Stimulated activated CD4-positive, alpha-beta T cell treated with anti-CD3 and anti-CD28 coated beads, Interleukin-2, amount 100 ng/mL, for 4 hours (primary cell): ENCODE measurements at regions not wholly inside any gene's neighbourhood (a gene's known extent, or its start where the extent isn't known, plus 50 kb on each side); places are given as distances from the start of the nearest gene placed in this dataset.

Source experiments
- DNase-seq: peaks from one replicate; pipeline ENCODE4 v3.0.0-alpha.2; 2020; ENCODE audit warnings: low read depth

DNA sequence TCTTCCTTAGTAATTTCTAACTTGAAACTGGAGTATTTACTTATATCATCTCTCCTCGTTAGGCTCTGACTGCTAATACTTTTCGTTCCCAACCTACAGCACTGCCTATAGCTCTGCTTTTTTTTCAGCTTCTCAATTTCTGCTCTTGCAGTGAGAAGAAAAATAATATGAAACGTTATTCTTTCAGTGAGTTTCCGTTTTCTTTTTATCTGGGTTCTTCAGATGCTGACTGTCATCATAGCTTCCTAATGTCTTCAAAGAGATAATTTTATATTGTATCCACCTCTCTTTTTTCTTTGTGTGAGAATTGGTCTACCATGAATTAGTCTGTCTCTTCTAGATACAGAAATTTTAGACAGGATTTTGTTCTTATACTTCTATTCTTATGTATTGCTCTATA, 454.9 kb downstream of the LMO7 start:
- no peak for DNase-seq

DNA sequence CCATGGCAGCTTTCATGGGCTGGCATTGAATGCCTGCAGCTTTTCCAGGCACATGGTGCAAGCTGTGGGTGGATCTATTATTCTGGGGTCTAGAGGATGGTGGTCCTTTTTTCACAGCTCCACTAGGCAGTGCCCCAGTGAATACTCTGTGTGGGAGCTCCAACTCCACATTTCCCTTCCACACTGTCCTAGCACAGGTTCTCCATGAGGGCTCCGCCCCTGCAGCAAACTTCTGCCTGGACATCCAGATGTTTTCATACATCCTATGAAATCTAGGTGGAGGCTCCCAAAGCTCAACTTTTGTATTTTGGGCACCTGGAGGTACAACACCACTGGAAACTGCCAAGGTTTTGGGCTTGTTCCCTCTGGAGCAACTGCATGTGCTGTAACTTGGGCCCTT, 450.6 kb downstream of the LMO7 start:
- no peak for DNase-seq

DNA sequence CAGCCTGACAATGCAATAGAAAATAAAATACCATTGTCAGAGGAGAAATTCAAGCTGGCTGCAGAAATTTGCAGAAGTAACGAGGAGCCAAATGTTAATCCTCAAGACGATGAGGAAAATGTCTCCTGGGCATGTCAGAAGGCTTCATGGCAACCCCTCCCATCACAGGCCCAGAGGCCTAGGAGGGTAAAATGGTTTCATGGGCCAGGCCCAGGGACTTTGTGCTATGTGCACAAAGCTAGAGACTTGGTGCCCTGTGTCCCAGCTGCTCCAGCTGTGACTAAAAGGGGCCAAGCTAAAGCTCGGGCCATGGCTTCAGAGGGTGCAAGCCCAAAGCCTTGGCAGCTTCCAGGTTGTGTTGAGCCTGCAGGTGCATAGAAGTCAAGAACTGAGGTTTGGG, 431.7 kb downstream of the LMO7 start:
- DNase-seq = no peak

- DNase-seq = no peak
Measured at GRCh38 chr13:76053181-76053580, 417.1 kb downstream of the LMO7 start.

- no peak for DNase-seq
Measured at GRCh38 chr13:76049376-76049746, 413.2 kb downstream of the LMO7 start.

DNA sequence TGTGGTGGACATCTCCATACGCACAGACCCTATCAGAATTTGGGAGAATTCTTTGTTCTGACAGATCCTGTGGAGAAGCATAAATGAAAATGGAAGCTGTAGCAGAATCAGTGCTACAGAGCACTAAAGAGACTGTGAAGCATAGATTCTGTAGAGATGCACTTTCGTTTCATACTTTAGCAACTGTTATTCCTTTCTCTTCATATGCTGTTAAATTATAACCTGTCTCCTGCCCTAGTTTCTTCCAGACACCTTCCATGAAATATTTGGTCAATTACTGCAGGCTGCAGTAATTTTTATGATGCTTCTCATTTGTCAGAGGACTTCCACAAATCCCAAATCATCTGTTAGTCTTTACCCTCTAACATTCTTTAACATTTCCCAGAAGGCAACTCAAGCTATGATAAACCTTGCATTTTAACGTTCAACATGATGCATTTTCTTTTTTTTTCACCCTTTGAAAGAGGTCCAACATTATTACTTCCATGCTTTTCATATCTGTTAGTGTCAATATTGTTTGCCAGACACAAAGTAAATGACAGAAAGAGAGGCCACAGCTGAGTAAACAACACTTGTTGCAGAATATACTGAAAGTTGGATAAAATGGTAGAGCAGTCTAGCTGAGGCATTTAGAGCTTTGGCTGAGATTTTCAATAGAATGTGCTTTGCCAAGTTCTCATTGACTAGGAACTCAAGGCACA, 412.7 kb downstream of the LMO7 start:
- DNase-seq = no peak

- DNase-seq = no peak
Measured at GRCh38 chr13:76048131-76048530, 412.0 kb downstream of the LMO7 start.

- DNase-seq = no peak
Measured at GRCh38 chr13:76043874-76044273, 407.7 kb downstream of the LMO7 start.

- no peak for DNase-seq
Measured at GRCh38 chr13:76038920-76039716, 403.0 kb downstream of the LMO7 start.

DNA sequence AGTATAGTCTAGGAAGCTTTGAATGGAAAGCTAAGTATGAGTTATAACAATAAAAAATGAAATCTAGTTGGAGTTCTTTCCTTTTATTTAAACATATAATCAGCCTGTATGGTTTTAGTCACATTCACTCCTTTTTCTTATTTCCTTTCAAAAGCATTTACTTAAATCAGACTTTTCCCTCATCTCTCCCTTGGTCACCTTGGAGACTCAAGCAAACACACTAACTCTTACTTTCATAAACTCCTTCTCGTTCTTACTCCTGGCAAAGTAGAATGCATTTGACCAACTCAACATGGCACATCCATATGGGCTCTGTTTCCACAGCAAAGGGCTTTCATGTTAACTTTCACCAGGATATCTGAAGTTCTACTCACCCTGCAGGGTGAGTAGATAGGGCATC, 400.0 kb downstream of the LMO7 start:
- no peak for DNase-seq

DNA sequence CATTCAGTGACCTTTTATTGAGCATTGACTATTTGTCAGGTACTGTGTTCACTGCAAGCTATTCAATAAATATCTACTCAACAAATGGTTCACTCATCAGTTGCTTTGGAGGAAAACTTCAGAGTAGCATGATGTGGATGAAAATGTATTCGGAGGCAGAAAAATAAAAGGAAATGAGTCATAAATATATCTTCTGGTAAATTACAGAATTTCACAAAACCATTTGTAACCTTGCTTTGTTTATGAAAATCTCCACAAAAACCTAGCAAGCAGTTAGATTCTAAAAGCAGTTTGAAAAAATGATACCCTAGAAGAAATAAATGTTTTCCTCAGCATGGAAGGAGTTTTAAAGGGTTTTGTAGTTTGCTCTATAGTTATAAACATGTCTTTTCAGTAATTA, 399.6 kb downstream of the LMO7 start:
- no peak for DNase-seq

- no peak for DNase-seq
Measured at GRCh38 chr13:76029706-76030105, 393.6 kb downstream of the LMO7 start.

DNA sequence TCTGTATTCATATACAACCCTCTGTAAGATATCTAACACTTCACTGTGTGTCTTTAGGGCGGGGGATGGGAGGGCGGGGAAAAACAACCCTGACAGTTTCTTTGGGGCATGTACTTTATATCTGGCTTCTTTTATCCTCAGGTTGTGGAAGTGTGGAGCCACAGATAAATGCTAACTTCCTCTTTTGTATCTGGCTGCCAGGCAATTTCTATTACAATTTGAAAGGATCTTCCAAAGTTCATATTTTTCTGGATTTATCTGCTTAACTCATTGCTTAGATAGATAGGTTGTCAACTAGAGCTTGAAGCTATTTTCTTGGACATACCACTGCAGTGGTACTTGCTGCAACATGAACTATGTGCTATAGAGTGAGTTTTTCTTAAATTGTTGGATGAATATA, 393.0 kb downstream of the LMO7 start:
- no peak for DNase-seq

DNA sequence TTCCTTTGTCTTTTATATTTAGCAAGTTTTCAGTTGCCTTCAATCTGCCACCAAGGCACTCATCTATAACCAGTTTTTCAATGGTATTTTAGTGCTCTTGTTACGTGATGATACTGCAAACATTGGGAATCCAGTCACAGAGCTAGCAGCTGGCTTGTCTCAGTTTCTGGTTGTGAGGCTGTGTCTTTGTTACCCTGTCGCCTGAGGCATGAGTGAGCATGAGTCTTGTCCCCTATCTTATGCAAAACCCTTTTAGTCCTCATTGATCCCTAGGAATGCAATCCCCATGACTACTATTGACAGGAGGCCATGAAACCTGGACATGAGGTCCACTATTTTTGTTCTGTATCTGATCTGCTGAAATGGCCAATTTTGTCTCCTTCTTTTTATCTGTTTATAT, 391.0 kb downstream of the LMO7 start:
- no peak for DNase-seq

- DNase-seq = no peak
Measured at GRCh38 chr13:76025392-76025791, 389.3 kb downstream of the LMO7 start.

GRCh38 chr13:76024151-76024550, 388.0 kb downstream of the LMO7 start:
- DNase-seq = no peak

DNA sequence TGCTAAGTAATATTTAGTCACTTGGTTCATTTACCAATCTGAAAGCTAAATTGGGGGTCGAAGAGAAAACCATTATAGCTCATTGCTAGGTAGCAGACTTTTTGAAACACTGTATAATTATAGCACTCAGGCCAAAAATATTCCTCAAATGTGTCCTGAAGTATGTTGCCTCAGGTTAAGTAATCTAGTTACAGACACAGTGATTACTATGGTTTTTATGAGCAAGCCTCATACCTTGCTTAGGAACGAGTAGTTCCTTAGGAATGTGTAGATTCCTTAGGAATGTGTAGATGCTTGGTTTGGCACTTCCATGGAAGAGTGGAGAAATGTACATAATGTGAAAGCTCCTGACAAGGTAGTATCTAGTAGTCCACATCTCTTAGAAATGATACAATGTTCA, 387.5 kb downstream of the LMO7 start:
- DNase-seq = no peak

DNA sequence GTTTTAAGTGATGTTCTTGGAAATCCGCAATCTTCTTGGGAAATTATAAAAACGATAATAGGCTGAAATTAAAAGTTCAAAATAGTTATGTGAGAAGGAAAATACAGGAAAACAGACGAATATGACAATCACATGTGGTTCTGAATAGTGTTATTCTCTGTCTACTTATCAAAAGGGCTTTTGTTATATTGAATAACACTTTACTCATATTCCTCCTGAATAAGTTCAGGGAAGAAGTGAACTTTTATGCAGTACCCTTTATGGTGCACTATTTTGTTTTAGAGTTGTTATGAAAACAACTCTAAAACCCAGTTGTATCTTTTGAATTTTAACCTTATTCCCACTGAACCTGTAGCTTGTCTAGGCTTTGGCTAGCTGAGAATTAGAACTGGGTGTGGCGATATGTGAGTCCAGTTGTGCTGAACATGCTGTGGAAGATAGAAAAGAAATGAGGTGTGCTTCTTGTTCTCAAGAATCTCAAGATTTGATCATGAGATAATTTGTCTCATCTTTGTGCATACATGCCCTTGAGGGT, 384.4 kb downstream of the LMO7 start:
- no peak for DNase-seq

DNA sequence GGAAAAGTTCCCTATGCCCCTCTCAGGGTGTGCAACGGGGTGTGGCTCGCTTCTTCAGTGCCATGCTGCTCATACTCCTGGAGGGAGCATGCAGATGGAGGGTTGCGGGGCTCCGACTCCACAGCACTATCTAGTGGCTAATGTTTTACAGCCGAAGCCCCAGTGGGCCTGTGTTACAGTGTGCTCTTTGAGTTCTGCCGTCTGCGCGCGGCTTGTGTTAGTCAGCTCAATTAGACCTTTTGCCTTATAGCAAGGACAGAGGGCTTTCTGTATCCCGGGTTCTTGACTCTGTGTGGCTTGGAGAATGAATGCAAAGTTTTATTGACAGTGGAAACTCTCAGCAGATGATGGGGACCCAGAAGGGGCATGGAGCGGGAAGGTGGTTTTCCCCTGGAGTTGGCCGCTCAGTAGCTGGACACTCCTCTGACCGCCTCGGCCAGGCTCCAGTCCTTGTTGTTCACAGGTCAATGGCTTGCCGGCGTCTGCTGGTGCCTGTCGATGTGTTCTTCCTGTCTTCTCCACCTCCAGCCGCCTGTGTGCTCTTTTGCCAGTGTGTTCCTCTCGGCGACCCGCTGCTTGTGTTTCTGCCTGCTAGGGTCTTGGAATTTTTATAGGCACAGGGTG, 383.4 kb downstream of the LMO7 start:
- DNase-seq = no peak

- DNase-seq = no peak
Measured at GRCh38 chr13:76017861-76018556, 381.9 kb downstream of the LMO7 start.

GRCh38 chr13:76016799-76017400, 380.8 kb downstream of the LMO7 start:
- DNase-seq = no peak
